C4-2B (cell line): ENCODE measurements at regions not wholly inside any gene's neighbourhood (a gene's known extent, or its start where the extent isn't known, plus 50 kb on each side); places are given as distances from the start of the nearest gene placed in this dataset.

Source experiments
- ZFX ChIP-seq: fragments of 450-650 bp; IDR thresholded peaks from 2 replicates; pipeline ENCODE4 v1.6.1; 2017
- TF ChIP-seq, protein P1 (sequence below): fragments of 450-650 bp; conservative IDR thresholded peaks from 2 replicates; pipeline ENCODE4 v1.5.1; 2017; ENCODE audit warnings: mild to moderate bottlenecking

DNA sequence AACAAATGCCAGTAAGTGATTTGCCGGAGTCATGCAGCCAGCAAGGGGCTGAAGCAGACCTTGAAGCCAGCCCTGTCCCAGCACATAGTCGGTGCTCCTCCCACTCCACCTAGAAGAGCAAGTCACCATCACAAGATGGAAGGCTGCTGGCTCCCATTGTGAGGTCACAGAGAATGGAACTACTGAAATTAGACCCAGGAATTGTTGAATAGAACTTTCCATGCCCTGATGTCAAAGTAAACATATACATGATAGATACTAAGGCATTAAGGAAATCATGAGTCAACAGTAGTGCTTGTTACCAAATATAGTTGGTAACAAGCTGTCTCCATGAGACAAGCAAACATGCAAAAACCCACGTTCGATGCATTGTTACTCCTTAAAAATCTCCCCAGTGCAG lies 177.1 kb upstream of the MID1 start:
- TF ChIP-seq, protein P1, sequence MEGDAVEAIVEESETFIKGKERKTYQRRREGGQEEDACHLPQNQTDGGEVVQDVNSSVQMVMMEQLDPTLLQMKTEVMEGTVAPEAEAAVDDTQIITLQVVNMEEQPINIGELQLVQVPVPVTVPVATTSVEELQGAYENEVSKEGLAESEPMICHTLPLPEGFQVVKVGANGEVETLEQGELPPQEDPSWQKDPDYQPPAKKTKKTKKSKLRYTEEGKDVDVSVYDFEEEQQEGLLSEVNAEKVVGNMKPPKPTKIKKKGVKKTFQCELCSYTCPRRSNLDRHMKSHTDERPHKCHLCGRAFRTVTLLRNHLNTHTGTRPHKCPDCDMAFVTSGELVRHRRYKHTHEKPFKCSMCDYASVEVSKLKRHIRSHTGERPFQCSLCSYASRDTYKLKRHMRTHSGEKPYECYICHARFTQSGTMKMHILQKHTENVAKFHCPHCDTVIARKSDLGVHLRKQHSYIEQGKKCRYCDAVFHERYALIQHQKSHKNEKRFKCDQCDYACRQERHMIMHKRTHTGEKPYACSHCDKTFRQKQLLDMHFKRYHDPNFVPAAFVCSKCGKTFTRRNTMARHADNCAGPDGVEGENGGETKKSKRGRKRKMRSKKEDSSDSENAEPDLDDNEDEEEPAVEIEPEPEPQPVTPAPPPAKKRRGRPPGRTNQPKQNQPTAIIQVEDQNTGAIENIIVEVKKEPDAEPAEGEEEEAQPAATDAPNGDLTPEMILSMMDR, result no peak
- TF ChIP-seq ZFX, result no peak
